DND-41 (cell line): ENCODE measurements at regions not wholly inside any gene's neighbourhood (a gene's known extent, or its start where the extent isn't known, plus 50 kb on each side); places are given as distances from the start of the nearest gene placed in this dataset.

Experiments used
- EZH2 ChIP-seq: IDR thresholded peaks from 3 replicates; pipeline ENCODE4 v1.6.1; 2012; ENCODE audit warnings: borderline replicate concordance, low read depth, mild to moderate bottlenecking, moderate library complexity, low read length, inconsistent platforms; ENCODE audit not compliant: severe bottlenecking
- TF ChIP-seq, protein P1 (sequence below): IDR thresholded peaks from 2 replicates; pipeline ENCODE4 v1.5.1; 2012; ENCODE audit warnings: borderline replicate concordance, low read length, moderate library complexity, mild to moderate bottlenecking; ENCODE audit not compliant: poor library complexity, severe bottlenecking; ENCODE audit errors: extremely low read depth

- no peak for TF ChIP-seq EZH2
- TF ChIP-seq, protein P1, sequence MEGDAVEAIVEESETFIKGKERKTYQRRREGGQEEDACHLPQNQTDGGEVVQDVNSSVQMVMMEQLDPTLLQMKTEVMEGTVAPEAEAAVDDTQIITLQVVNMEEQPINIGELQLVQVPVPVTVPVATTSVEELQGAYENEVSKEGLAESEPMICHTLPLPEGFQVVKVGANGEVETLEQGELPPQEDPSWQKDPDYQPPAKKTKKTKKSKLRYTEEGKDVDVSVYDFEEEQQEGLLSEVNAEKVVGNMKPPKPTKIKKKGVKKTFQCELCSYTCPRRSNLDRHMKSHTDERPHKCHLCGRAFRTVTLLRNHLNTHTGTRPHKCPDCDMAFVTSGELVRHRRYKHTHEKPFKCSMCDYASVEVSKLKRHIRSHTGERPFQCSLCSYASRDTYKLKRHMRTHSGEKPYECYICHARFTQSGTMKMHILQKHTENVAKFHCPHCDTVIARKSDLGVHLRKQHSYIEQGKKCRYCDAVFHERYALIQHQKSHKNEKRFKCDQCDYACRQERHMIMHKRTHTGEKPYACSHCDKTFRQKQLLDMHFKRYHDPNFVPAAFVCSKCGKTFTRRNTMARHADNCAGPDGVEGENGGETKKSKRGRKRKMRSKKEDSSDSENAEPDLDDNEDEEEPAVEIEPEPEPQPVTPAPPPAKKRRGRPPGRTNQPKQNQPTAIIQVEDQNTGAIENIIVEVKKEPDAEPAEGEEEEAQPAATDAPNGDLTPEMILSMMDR = no peak
These were observed 147.7 kb downstream of the DCK start for GRCh38 chr4:71141125-71141524.
